ENCODE measurements at regions not wholly inside any gene's neighbourhood (a gene's known extent, or its start where the extent isn't known, plus 50 kb on each side); places are given as distances from the start of the nearest gene placed in this dataset.

GRCh38 chr12:22981711-22982110, 356.7 kb downstream of the ETNK1 start:
- no peak for ATAC-seq
- 3% methylated on average over 3 of the region's 3 CpGs for WGBS (ENCODE audit: missing lambda C conversion rate)
- H3K27ac ChIP-seq, result no peak overlapping the region
- TF ChIP-seq ELK1 (IDR thresholded peaks at IDR 0.05; ENCODE audit: low read depth, low read length), result no peak
- no peak for TF ChIP-seq SMC3 (IDR thresholded peaks at IDR 0.05)
- TF ChIP-seq SREBF2 (IDR thresholded peaks at IDR 0.05), result no peak
- no peak for TF ChIP-seq PHF8 (IDR thresholded peaks at IDR 0.05; ENCODE audit: borderline replicate concordance, low read depth)
- no peak for TF ChIP-seq FOSB (CRISPR knock-in tag; IDR thresholded peaks at IDR 0.05)
- peak; percentile 14 to 25; a peak in 2 of 5 replicates for TF ChIP-seq RAD21 (conservative IDR thresholded peaks at IDR 0.05 in 1 of 2, IDR thresholded peaks at IDR 0.05 in 1 of 2)
- TF ChIP-seq EHF (CRISPR knock-in tag; IDR thresholded peaks at IDR 0.05), result no peak
- no peak for TF ChIP-seq EHMT2 (IDR thresholded peaks at IDR 0.05; ENCODE audit: low read depth)
- no peaks in the 10 kb centered on the region for H3K4me1 ChIP-seq
- no peak for FAIRE-seq
- no peaks in the 10 kb centered on the region for H3K9me3 ChIP-seq
- DNase-seq (ENCODE audit: low read depth in 1 of 2, low spot score in 1 of 2), result peak in 1 of 2 experiments; percentile 16
- CTCF ChIA-PET, result interaction anchor here (0.8 to 2.5 kb wide), 9 partner anchors 9 to 266 kb away, joined by 3 to 8 read pairs (median 4); no protein-coding TSS in a partner anchor
- POLR2A ChIA-PET, result no interaction called here
- H3K4me2 ChIP-seq, result no peak overlapping the region
- H3K4me3 ChIP-seq, result no peak overlapping the region

- Histone ChIP-seq H3K4me3 (no peak overlapping the region), H3K4me1 (no peaks in the 10 kb centered on the region), H3K9me3 (no peaks in the 10 kb centered on the region), H3K27ac (no peak overlapping the region), H3K4me2 (no peak overlapping the region)
- no peak for TF ChIP-seq MAZ (IDR thresholded peaks at IDR 0.05; ENCODE audit: borderline replicate concordance, low read depth, low read length)
- no peak for TF ChIP-seq CEBPB (IDR thresholded peaks at IDR 0.05)
- TF ChIP-seq HOXA7 (CRISPR knock-in tag; IDR thresholded peaks at IDR 0.05), result no peak
- no peak for TF ChIP-seq EP300 (IDR thresholded peaks at IDR 0.05)
- no peak for TF ChIP-seq KDM1A (IDR thresholded peaks at IDR 0.05; ENCODE audit: low read depth)
- TF ChIP-seq ZC3H11A (IDR thresholded peaks at IDR 0.05), result no peak
- TF ChIP-seq RAD21 (conservative IDR thresholded peaks at IDR 0.05 in 1 of 2, IDR thresholded peaks at IDR 0.05 in 1 of 2), result no peak
- no peak for TF ChIP-seq NR3C1 (IDR thresholded peaks at IDR 0.05)
- TF ChIP-seq JUN (IDR thresholded peaks at IDR 0.05), result no peak
- no peak for TF ChIP-seq ESRRA (IDR thresholded peaks at IDR 0.05; ENCODE audit: borderline replicate concordance, low read length)
- no peak for FAIRE-seq
- 53% methylated on average over 13 of the region's 13 CpGs for WGBS (ENCODE audit: missing lambda C conversion rate)
- ATAC-seq, result no peak
- ChIA-PET POLR2A (no interaction called here), CTCF (interaction anchor here (1.1 to 1.8 kb wide), 7 partner anchors 11 to 128 kb away, joined by 3 to 8 read pairs (median 5); no protein-coding TSS in a partner anchor)
- DNase-seq (ENCODE audit: low read depth in 1 of 2, low spot score in 1 of 2), result no peak
These were observed 357.7 kb downstream of the ETNK1 start for GRCh38 chr12:22982635-22983034.

- ATAC-seq, result no peak
- CTCF ChIA-PET, result no interaction called here
These were observed 362.0 kb downstream of the ETNK1 start for GRCh38 chr12:22986997-22987396.

GRCh38 chr12:22990501-22990900, 365.5 kb downstream of the ETNK1 start:
- no peak for FAIRE-seq
- Histone ChIP-seq H3K4me2 (no peak overlapping the region), H3K27ac (no peak overlapping the region), H3K4me3 (no peak overlapping the region), H3K4me1 (no peaks in the 10 kb centered on the region), H3K9me3 (no peaks in the 10 kb centered on the region)
- ChIA-PET CTCF (interaction anchor here (1.8 kb wide), 1 partner anchor 9 kb away, joined by 4 read pairs; no protein-coding TSS in a partner anchor), POLR2A (no interaction called here)
- ATAC-seq, result no peak
- 0% methylated on average over 1 of the region's 1 CpG for WGBS (ENCODE audit: missing lambda C conversion rate)
- no peak for DNase-seq (ENCODE audit: low read depth in 1 of 2, low spot score in 1 of 2)
- TF ChIP-seq CBX2 (IDR thresholded peaks at IDR 0.05; ENCODE audit: borderline replicate concordance, low read depth), result no peak
- no peak for TF ChIP-seq RFX5 (IDR thresholded peaks at IDR 0.05)
- TF ChIP-seq ZNF302 (CRISPR knock-in tag; IDR thresholded peaks at IDR 0.05), result no peak
- TF ChIP-seq JUNB (IDR thresholded peaks at IDR 0.05), result no peak
- no peak for TF ChIP-seq ELK1 (IDR thresholded peaks at IDR 0.05; ENCODE audit: low read depth, low read length)
- TF ChIP-seq EHMT2 (IDR thresholded peaks at IDR 0.05; ENCODE audit: low read depth), result no peak
- TF ChIP-seq GATA3 (IDR thresholded peaks at IDR 0.05; ENCODE audit: borderline replicate concordance), result no peak
- no peak for TF ChIP-seq SREBF2 (IDR thresholded peaks at IDR 0.05)
- TF ChIP-seq REST (IDR thresholded peaks at IDR 0.05), result no peak
- no peak for TF ChIP-seq FOSL2 (IDR thresholded peaks at IDR 0.05)
- TF ChIP-seq FOSL2 (CRISPR knock-in tag; IDR thresholded peaks at IDR 0.05), result no peak

More at GRCh38 chr12:22986997-22987396, 362.0 kb downstream of the ETNK1 start:
- DNase-seq (ENCODE audit: low read depth in 1 of 2, low spot score in 1 of 2) (no peak), FAIRE-seq (no peak)
- POLR2A ChIA-PET, result no interaction called here
- H3K9me3 ChIP-seq, result no peaks in the 10 kb centered on the region
- WGBS (ENCODE audit: missing lambda C conversion rate), result 1% methylated on average over 1 of the region's 1 CpG
- no peak overlapping the region for H3K27ac ChIP-seq
- H3K4me3 ChIP-seq, result no peak overlapping the region
- no peak overlapping the region for H3K4me2 ChIP-seq
- TF ChIP-seq ZC3H11A (IDR thresholded peaks at IDR 0.05), result no peak
- no peaks in the 10 kb centered on the region for H3K4me1 ChIP-seq

Measured in A549 (cell line).